ENCODE measurements at regions not wholly inside any gene's neighbourhood (a gene's known extent, or its start where the extent isn't known, plus 50 kb on each side); places are given as distances from the start of the nearest gene placed in this dataset.

- TF ChIP-seq ARNTL (CRISPR knock-in tag; IDR thresholded peaks at IDR 0.05; ENCODE audit: borderline replicate concordance, low read depth) (no peak), ZNF565 (CRISPR knock-in tag; conservative IDR thresholded peaks at IDR 0.05; ENCODE audit: low read depth) (no peak), GLIS3 (CRISPR knock-in tag; IDR thresholded peaks at IDR 0.05) (no peak), CSDC2 (CRISPR knock-in tag; IDR thresholded peaks at IDR 0.05) (no peak), POU6F1 (CRISPR knock-in tag; IDR thresholded peaks at IDR 0.05; ENCODE audit: borderline replicate concordance, low read depth) (no peak), ZFP3 (CRISPR knock-in tag; IDR thresholded peaks at IDR 0.05) (no peak), ISL1 (CRISPR knock-in tag; IDR thresholded peaks at IDR 0.05) (no peak), ZNF70 (CRISPR knock-in tag; IDR thresholded peaks at IDR 0.05) (no peak), ZNF8 (CRISPR knock-in tag; IDR thresholded peaks at IDR 0.05) (no peak), TSHZ2 (CRISPR knock-in tag; IDR thresholded peaks at IDR 0.05) (no peak), PATZ1 (CRISPR knock-in tag; IDR thresholded peaks at IDR 0.05; ENCODE audit: borderline replicate concordance) (no peak), ZFP30 (CRISPR knock-in tag; IDR thresholded peaks at IDR 0.05) (no peak), CSRNP3 (CRISPR knock-in tag; IDR thresholded peaks at IDR 0.05) (no peak), ESRRG (CRISPR knock-in tag; IDR thresholded peaks at IDR 0.05) (no peak)
- ATAC-seq: no peak
These were observed 412.4 kb downstream of the BUD13 start for GRCh38 chr11:116360221-116360941.

GRCh38 chr11:116357784-116358544 lies 414.8 kb downstream of the BUD13 start:
- TF ChIP-seq GLIS3 (CRISPR knock-in tag; IDR thresholded peaks at IDR 0.05): no peak
- TF ChIP-seq ESRRG (CRISPR knock-in tag; IDR thresholded peaks at IDR 0.05): no peak
- ATAC-seq: no peak

- ATAC-seq: no peak
- TF ChIP-seq PATZ1 (CRISPR knock-in tag; IDR thresholded peaks at IDR 0.05; ENCODE audit: borderline replicate concordance) (no peak), TCF4 (CRISPR knock-in tag; IDR thresholded peaks at IDR 0.05; ENCODE audit: borderline replicate concordance) (no peak)
These were observed 416.3 kb downstream of the BUD13 start for GRCh38 chr11:116356451-116356850.

GRCh38 chr11:116355104-116355503 lies 417.7 kb downstream of the BUD13 start:
- TF ChIP-seq ZNF565 (CRISPR knock-in tag; conservative IDR thresholded peaks at IDR 0.05; ENCODE audit: low read depth): no peak
- TF ChIP-seq TCF4 (CRISPR knock-in tag; IDR thresholded peaks at IDR 0.05; ENCODE audit: borderline replicate concordance): peak; percentile 48; the same call in 1 of the 2 replicates
- TF ChIP-seq TSHZ2 (CRISPR knock-in tag; IDR thresholded peaks at IDR 0.05): peak; percentile 28; the same call in 1 of the 2 replicates
- TF ChIP-seq OSR1 (CRISPR knock-in tag; IDR thresholded peaks at IDR 0.05): no peak
- no peak for TF ChIP-seq ZFP30 (CRISPR knock-in tag; IDR thresholded peaks at IDR 0.05)
- TF ChIP-seq GLIS3 (CRISPR knock-in tag; IDR thresholded peaks at IDR 0.05): no peak
- no peak for TF ChIP-seq BACH2 (CRISPR knock-in tag; IDR thresholded peaks at IDR 0.05; ENCODE audit: borderline replicate concordance)
- no peak for ATAC-seq
